Stomach (tissue), 8 donors: ENCODE measurements at regions not wholly inside any gene's neighbourhood (a gene's known extent, or its start where the extent isn't known, plus 50 kb on each side); places are given as distances from the start of the nearest gene placed in this dataset.

Experiments used
- DNase-seq, 2 donors: peaks; one replicate each; pipeline versions ENCODE4 v3.0.0 to v3.0.0-alpha.2; 2013 to 2019
- H3K27ac ChIP-seq, 5 donors: fragments of 200-600 bp in 4 of 5; sonication (generic) in 4 of 5; one replicate each; pipeline ENCODE4 v1.5.1; 2013 to 2019; ENCODE audit warnings: mild to moderate bottlenecking in 1 of 5, moderate library complexity in 1 of 5
- H3K27me3 ChIP-seq, 3 donors: fragments of 200-600 bp; sonication (generic); one replicate each; pipeline ENCODE4 v1.5.1; 2017 to 2019; ENCODE audit warnings: mixed run types in 1 of 3
- H3K36me3 ChIP-seq, 4 donors: fragments of 200-600 bp; sonication (generic); 1 replicate in 3 of 4; 2 replicates in 1 of 4; pipeline ENCODE4 v1.5.1; 2016 to 2019
- H3K4me1 ChIP-seq, 4 donors: fragments of 200-600 bp; sonication (generic); one replicate each; pipeline ENCODE4 v1.5.1; 2016 to 2019
- H3K4me3 ChIP-seq, 4 donors: fragments of 200-600 bp; sonication (generic) in 3 of 4; one replicate each; pipeline ENCODE4 v1.5.1; 2016 to 2019; ENCODE audit warnings: mild to moderate bottlenecking in 1 of 4
- H3K9me3 ChIP-seq, 4 donors: fragments of 200-600 bp; sonication (generic); one replicate each; pipeline ENCODE4 v1.5.1; 2016 to 2019
- CTCF ChIP-seq, 7 experiments: fragments of 450-650 bp in 4 of 7; fragments of 200-600 bp in 3 of 7; sonication (generic) in 3 of 7; IDR thresholded peaks; one replicate each; pipeline ENCODE4 v1.5.1; 2016 to 2019; ENCODE audit warnings: antibody characterized with exemption in 7 of 7, control low read depth in 2 of 7, mild to moderate bottlenecking in 1 of 7
- EP300 ChIP-seq: sonication (generic); formaldehyde crosslinking; IDR thresholded peaks from one replicate; pipeline ENCODE4 v1.6.1; 2017; ENCODE audit warnings: antibody characterized with exemption
- POLR2A ChIP-seq, 4 donors: fragments of 450-650 bp; IDR thresholded peaks; one replicate each; pipeline ENCODE4 v1.6.1; 2016; ENCODE audit warnings: antibody characterized with exemption in 4 of 4, control low read depth in 2 of 4, mild to moderate bottlenecking in 1 of 4, moderate library complexity in 1 of 4
- POLR2AphosphoS5 ChIP-seq, 3 donors: sonication (generic); formaldehyde crosslinking; IDR thresholded peaks; one replicate each; pipeline ENCODE4 v1.6.1; 2016; ENCODE audit warnings: antibody characterized with exemption in 3 of 3
- WGBS, 5 donors: extraction: QIAGEN DNeasy Blood & Tissue Kit in 3 of 5; methylation state at CpG; one replicate each; pipeline versions ENCODE4 v1.1.5 to v1.1.7; 2013 to 2018; 5-methylcytosine and 5-hydroxymethylcytosine counted together
- intact Hi-C: fragments of 100-400 bp; cut with DNase I; formaldehyde crosslinking; loops from one replicate; pipeline ENCODE4 v1.15.1; 2023; ENCODE audit warnings: low total_unique reads
- donor health status: healthy with polysubstance abuse.
- donor health status: Bipolar disorder and iron deficiency.
- donor health status: healthy.

- no peak for TF ChIP-seq CTCF (IDR thresholded peaks at IDR 0.05)
- no peak for TF ChIP-seq POLR2A (IDR thresholded peaks at IDR 0.05)
- no peak for TF ChIP-seq EP300
- no peak for TF ChIP-seq POLR2AphosphoS5 (IDR thresholded peaks at IDR 0.05)
- H3K36me3 ChIP-seq: no peaks in the 10 kb centered on the region
- no peak overlapping the region for H3K4me3 ChIP-seq
- no peaks in the 10 kb centered on the region for H3K27me3 ChIP-seq
- no peak overlapping the region for H3K27ac ChIP-seq
- DNase-seq: no peak
- no peaks in the 10 kb centered on the region for H3K4me1 ChIP-seq
- 84 to 95% (median 86%) methylated on average over 2 of the region's 2 CpGs for WGBS, 5 donors
- intact Hi-C loops: no loop called here
- peaks cover 0 to 8% (median 3%) of the 10 kb centered on the region in 4 donors for H3K9me3 ChIP-seq
These were observed 969.1 kb upstream of the PCDH10 start for GRCh38 chr4:132180020-132180427.

- Histone ChIP-seq H3K27ac (no peak overlapping the region), H3K36me3 (no peaks in the 10 kb centered on the region), H3K4me1 (no peaks in the 10 kb centered on the region), H3K9me3 (no peaks in the 10 kb centered on the region), H3K27me3 (no peaks in the 10 kb centered on the region), H3K4me3 (no peak overlapping the region)
- TF ChIP-seq POLR2A (IDR thresholded peaks at IDR 0.05): no peak
- no peak for TF ChIP-seq EP300
- TF ChIP-seq POLR2AphosphoS5 (IDR thresholded peaks at IDR 0.05): no peak
- no peak for TF ChIP-seq CTCF (IDR thresholded peaks at IDR 0.05)
- 79 to 96% (median 86%) methylated on average over 3 of the region's 3 CpGs for WGBS, 5 donors
- DNase-seq: no peak
- intact Hi-C loops: no loop called here
These were observed 953.9 kb upstream of the PCDH10 start for GRCh38 chr4:132195176-132195575.

GRCh38 chr4:132203618-132204017 lies 945.5 kb upstream of the PCDH10 start:
- no peak overlapping the region for H3K4me3 ChIP-seq
- 61 to 83% (median 69%) methylated on average over 2 of the region's 2 CpGs for WGBS, 5 donors
- TF ChIP-seq EP300 (no peak), POLR2AphosphoS5 (IDR thresholded peaks at IDR 0.05) (no peak), POLR2A (IDR thresholded peaks at IDR 0.05) (no peak), CTCF (IDR thresholded peaks at IDR 0.05) (no peak)

GRCh38 chr4:132214519-132214918 lies 934.6 kb upstream of the PCDH10 start:
- no peak for DNase-seq
- Histone ChIP-seq H3K27ac (no peak overlapping the region), H3K36me3 (no peaks in the 10 kb centered on the region), H3K4me1 (no peaks in the 10 kb centered on the region), H3K27me3 (no peaks in the 10 kb centered on the region), H3K4me3 (no peak overlapping the region), H3K9me3 (no peaks in the 10 kb centered on the region)
- TF ChIP-seq EP300 (no peak), POLR2A (IDR thresholded peaks at IDR 0.05) (no peak), POLR2AphosphoS5 (IDR thresholded peaks at IDR 0.05) (no peak), CTCF (IDR thresholded peaks at IDR 0.05) (no peak)
- intact Hi-C loops: no loop called here
- WGBS, 5 donors: 83 to 99% (median 92%) methylated on average over 2 of the region's 2 CpGs

More at GRCh38 chr4:132203618-132204017, 945.5 kb upstream of the PCDH10 start:
- Histone ChIP-seq H3K36me3 (no peaks in the 10 kb centered on the region), H3K4me1 (no peaks in the 10 kb centered on the region), H3K9me3 (no peaks in the 10 kb centered on the region), H3K27ac (no peak overlapping the region), H3K27me3 (no peaks in the 10 kb centered on the region)
- intact Hi-C loops: no loop called here
- DNase-seq: no peak
